Breast epithelium (tissue), 4 donors: ENCODE measurements at regions not wholly inside any gene's neighbourhood (a gene's known extent, or its start where the extent isn't known, plus 50 kb on each side); places are given as distances from the start of the nearest gene placed in this dataset.

Experiments
- DNase-seq, 2 donors: peaks; one replicate each; pipeline ENCODE4 v3.0.0-alpha.2; 2019; ENCODE audit warnings: low spot score in 2 of 2
- H3K27ac ChIP-seq, 2 donors: fragments of 200-600 bp; sonication (generic) in 1 of 2; one replicate each; pipeline ENCODE4 v1.5.1; 2016 to 2019; ENCODE audit warnings: mild to moderate bottlenecking in 1 of 2
- H3K27me3 ChIP-seq, 2 donors: fragments of 200-600 bp; sonication (generic) in 1 of 2; one replicate each; pipeline versions ENCODE4 v1.5.1 to v1.6.0; 2017 to 2019; ENCODE audit warnings: control low read depth in 1 of 2, mild to moderate bottlenecking in 1 of 2
- H3K36me3 ChIP-seq: fragments of 200-600 bp; one replicate; pipeline ENCODE4 v1.5.1; 2019
- H3K4me1 ChIP-seq, 2 donors: fragments of 200-600 bp; sonication (generic); one replicate each; pipeline ENCODE4 v1.5.1; 2016 to 2019; ENCODE audit warnings: control low read depth in 1 of 2
- H3K4me3 ChIP-seq, 3 donors: fragments of 200-600 bp; sonication (generic); 1 replicate in 2 of 3; 2 replicates in 1 of 3; pipeline ENCODE4 v1.5.1; 2016 to 2019; ENCODE audit warnings: mild to moderate bottlenecking in 3 of 3, moderate library complexity in 2 of 3
- H3K9me3 ChIP-seq, 2 donors: fragments of 200-600 bp; sonication (generic) in 1 of 2; one replicate each; pipeline ENCODE4 v1.5.1; 2016 to 2019; ENCODE audit warnings: control low read depth in 1 of 2
- POLR2A ChIP-seq: fragments of 450-650 bp; IDR thresholded peaks from one replicate; pipeline ENCODE4 v1.6.1; 2016; ENCODE audit warnings: antibody characterized with exemption, mild to moderate bottlenecking, moderate library complexity
- POLR2AphosphoS5 ChIP-seq, 3 donors: sonication (generic); formaldehyde crosslinking; IDR thresholded peaks; one replicate each; pipeline ENCODE4 v1.6.1; 2017; ENCODE audit warnings: antibody characterized with exemption in 3 of 3
- intact Hi-C: fragments of 100-400 bp; cut with DNase I; formaldehyde crosslinking; loops from one replicate; pipeline ENCODE4 v1.15.1; 2023; ENCODE audit warnings: low total_unique reads
- TF ChIP-seq, protein P1 (sequence below), 3 donors: fragments of 450-650 bp; IDR thresholded peaks; one replicate each; pipeline ENCODE4 v1.5.1; 2016 to 2017; ENCODE audit warnings: antibody characterized with exemption in 3 of 3, mild to moderate bottlenecking in 3 of 3, moderate library complexity in 3 of 3

GRCh38 chr6:109315341-109316110, 66.7 kb downstream of the CD164 start:
- H3K4me1 ChIP-seq, result no peaks in the 10 kb centered on the region
- intact Hi-C loops, result no loop called here
- H3K27me3 ChIP-seq, result no peaks in the 10 kb centered on the region
- H3K27ac ChIP-seq, result no peak overlapping the region
- no peaks in the 10 kb centered on the region for H3K9me3 ChIP-seq
- H3K36me3 ChIP-seq, result no peaks in the 10 kb centered on the region
- no peak for DNase-seq
- no peak overlapping the region for H3K4me3 ChIP-seq
- no peak for TF ChIP-seq POLR2A
- TF ChIP-seq, protein P1, sequence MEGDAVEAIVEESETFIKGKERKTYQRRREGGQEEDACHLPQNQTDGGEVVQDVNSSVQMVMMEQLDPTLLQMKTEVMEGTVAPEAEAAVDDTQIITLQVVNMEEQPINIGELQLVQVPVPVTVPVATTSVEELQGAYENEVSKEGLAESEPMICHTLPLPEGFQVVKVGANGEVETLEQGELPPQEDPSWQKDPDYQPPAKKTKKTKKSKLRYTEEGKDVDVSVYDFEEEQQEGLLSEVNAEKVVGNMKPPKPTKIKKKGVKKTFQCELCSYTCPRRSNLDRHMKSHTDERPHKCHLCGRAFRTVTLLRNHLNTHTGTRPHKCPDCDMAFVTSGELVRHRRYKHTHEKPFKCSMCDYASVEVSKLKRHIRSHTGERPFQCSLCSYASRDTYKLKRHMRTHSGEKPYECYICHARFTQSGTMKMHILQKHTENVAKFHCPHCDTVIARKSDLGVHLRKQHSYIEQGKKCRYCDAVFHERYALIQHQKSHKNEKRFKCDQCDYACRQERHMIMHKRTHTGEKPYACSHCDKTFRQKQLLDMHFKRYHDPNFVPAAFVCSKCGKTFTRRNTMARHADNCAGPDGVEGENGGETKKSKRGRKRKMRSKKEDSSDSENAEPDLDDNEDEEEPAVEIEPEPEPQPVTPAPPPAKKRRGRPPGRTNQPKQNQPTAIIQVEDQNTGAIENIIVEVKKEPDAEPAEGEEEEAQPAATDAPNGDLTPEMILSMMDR (IDR thresholded peaks at IDR 0.05), result no peak
- TF ChIP-seq POLR2AphosphoS5 (IDR thresholded peaks at IDR 0.05), result no peak

DNA sequence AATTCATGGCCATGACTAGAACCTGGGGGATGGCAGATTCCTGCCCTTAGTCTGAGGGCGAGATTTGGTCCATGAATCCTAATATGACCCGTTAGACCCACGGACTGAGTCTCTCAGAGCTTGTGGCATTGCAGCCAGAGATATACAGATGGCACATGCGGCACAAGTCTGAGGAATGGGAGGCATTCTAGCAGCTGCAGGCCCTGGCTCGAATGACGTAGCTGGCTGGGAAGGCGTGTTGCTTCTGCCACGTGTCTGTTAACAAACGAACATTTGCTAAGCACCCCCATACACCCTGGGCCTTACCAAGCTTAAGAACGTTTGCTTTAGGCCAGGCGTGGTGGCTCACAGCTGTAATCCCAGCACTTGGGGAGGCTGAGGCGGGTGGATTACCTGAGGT, 68.0 kb downstream of the CD164 start:
- Histone ChIP-seq H3K9me3 (no peaks in the 10 kb centered on the region), H3K27ac (no peak overlapping the region), H3K4me3 (no peak overlapping the region), H3K4me1 (no peaks in the 10 kb centered on the region), H3K27me3 (no peaks in the 10 kb centered on the region), H3K36me3 (no peaks in the 10 kb centered on the region)
- TF ChIP-seq POLR2AphosphoS5 (IDR thresholded peaks at IDR 0.05) (no peak), POLR2A (no peak)
- TF ChIP-seq, protein P1 (IDR thresholded peaks at IDR 0.05), result no peak
- intact Hi-C loops, result no loop called here
- no peak for DNase-seq

DNA sequence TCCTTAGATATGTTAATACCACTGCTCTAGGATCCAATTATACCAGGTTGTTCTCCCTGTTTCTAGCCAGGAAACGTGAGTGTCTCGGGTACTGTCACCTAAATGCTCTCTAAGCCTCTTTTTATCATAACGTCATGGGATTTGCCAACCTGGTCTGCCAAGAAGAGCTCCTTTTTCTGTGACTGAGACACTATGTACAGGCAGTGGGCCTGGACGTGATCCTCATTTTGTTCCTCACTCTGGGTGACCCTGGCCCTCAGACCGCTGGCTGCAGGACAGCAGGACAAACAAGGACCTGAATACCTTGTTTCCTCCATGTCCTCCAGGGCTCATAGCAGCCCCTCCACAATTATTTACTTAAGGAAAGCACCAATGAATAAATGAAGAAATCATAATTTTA, 69.1 kb downstream of the CD164 start:
- Histone ChIP-seq H3K36me3 (no peaks in the 10 kb centered on the region), H3K4me3 (no peak overlapping the region), H3K27ac (no peak overlapping the region), H3K4me1 (no peaks in the 10 kb centered on the region), H3K9me3 (no peaks in the 10 kb centered on the region), H3K27me3 (no peaks in the 10 kb centered on the region)
- intact Hi-C loops, result no loop called here
- DNase-seq, result no peak
- TF ChIP-seq, protein P1 (IDR thresholded peaks at IDR 0.05), result no peak
- no peak for TF ChIP-seq POLR2AphosphoS5 (IDR thresholded peaks at IDR 0.05)

- no peak for DNase-seq
- intact Hi-C loops, result no loop called here
- Histone ChIP-seq H3K4me1 (no peaks in the 10 kb centered on the region), H3K36me3 (no peaks in the 10 kb centered on the region), H3K9me3 (no peaks in the 10 kb centered on the region), H3K4me3 (no peak overlapping the region), H3K27ac (no peak overlapping the region), H3K27me3 (no peaks in the 10 kb centered on the region)
- TF ChIP-seq POLR2AphosphoS5 (IDR thresholded peaks at IDR 0.05) (no peak), POLR2A (no peak)
- TF ChIP-seq, protein P1 (IDR thresholded peaks at IDR 0.05), result no peak
Measured at GRCh38 chr6:109311471-109311870, 70.8 kb downstream of the CD164 start.

GRCh38 chr6:109309917-109310316, 72.3 kb downstream of the CD164 start:
- intact Hi-C loops, result no loop called here
- no peak for DNase-seq
- Histone ChIP-seq H3K36me3 (no peaks in the 10 kb centered on the region), H3K27me3 (no peaks in the 10 kb centered on the region), H3K9me3 (no peaks in the 10 kb centered on the region), H3K4me3 (no peak overlapping the region), H3K4me1 (no peaks in the 10 kb centered on the region), H3K27ac (no peak overlapping the region)
- TF ChIP-seq POLR2A (no peak), POLR2AphosphoS5 (IDR thresholded peaks at IDR 0.05) (no peak)
- TF ChIP-seq, protein P1 (IDR thresholded peaks at IDR 0.05), result no peak
